ENCODE measurements at regions not wholly inside any gene's neighbourhood (a gene's known extent, or its start where the extent isn't known, plus 50 kb on each side); places are given as distances from the start of the nearest gene placed in this dataset.

DNA sequence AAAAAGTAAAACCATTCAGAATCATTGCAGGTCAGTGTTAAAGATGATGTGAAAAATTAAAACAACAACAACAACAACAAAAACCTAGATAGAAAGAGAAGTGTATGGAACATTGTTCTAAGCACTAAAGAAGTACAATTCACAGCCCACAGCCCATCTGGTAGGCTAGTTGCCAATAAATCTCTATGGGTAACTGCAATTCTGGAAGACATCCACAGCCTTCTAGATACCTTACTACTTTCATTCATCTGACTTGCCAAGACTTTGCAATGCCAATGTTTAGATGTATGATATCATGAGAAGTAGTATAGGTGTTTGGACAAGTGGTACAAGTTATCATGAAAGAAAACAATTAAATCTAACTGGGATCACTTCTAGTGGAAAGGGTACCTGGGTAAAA, 198.6 kb downstream of the VGLL3 start:
- H3K36me3 ChIP-seq (ENCODE audit: low read depth), result no peaks in the 10 kb centered on the region
- no peaks in the 10 kb centered on the region for H3K4me1 ChIP-seq (ENCODE audit: low read depth)
- ATAC-seq, result no peak
- DNase-seq, result no peak
- TF ChIP-seq, protein P1, sequence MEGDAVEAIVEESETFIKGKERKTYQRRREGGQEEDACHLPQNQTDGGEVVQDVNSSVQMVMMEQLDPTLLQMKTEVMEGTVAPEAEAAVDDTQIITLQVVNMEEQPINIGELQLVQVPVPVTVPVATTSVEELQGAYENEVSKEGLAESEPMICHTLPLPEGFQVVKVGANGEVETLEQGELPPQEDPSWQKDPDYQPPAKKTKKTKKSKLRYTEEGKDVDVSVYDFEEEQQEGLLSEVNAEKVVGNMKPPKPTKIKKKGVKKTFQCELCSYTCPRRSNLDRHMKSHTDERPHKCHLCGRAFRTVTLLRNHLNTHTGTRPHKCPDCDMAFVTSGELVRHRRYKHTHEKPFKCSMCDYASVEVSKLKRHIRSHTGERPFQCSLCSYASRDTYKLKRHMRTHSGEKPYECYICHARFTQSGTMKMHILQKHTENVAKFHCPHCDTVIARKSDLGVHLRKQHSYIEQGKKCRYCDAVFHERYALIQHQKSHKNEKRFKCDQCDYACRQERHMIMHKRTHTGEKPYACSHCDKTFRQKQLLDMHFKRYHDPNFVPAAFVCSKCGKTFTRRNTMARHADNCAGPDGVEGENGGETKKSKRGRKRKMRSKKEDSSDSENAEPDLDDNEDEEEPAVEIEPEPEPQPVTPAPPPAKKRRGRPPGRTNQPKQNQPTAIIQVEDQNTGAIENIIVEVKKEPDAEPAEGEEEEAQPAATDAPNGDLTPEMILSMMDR (IDR thresholded peaks at IDR 0.05), result no peak
- no peaks in the 10 kb centered on the region for H3K9me3 ChIP-seq
- H3K4me3 ChIP-seq, result no peak overlapping the region
- intact Hi-C loops (cut with DNase I, micrococcal nuclease), result no loop called here

DNA sequence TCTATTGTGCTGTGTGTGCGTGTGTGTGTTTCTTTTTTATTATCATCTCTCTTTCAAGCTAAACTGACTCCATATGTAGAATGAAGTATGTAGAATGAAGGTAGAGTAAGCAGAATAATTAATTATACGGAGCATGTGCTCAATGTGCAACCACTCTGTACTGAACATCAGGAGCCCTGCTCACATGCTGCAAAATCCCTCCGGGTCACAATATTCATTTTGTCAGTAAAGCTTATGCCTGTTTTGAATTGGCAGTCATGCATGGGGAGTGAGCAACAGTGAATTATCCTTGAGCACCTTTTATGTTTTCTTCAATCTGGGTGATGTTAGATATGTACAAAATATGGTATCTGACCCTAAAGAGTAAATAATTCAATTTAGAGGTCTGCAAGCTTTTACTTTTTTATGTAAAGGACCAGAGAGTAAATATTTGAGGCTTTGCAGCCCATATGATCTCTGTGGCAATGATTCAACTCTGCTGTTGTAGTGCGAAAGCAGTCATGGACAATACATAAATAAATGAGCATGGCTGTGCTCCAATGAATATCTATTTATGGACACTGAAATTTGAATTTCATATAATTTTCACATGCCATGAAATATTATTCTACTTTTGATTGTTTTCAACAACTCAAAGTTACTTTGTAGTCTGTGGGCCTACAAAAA, 199.9 kb downstream of the VGLL3 start:
- ATAC-seq, result no peak
- Histone ChIP-seq H3K9me3 (no peaks in the 10 kb centered on the region), H3K4me3 (no peak overlapping the region), H3K36me3 (ENCODE audit: low read depth) (no peaks in the 10 kb centered on the region), H3K4me1 (ENCODE audit: low read depth) (no peaks in the 10 kb centered on the region)
- intact Hi-C loops (cut with DNase I, micrococcal nuclease), result no loop called here
- TF ChIP-seq, protein P1 (IDR thresholded peaks at IDR 0.05), result no peak
- DNase-seq, result no peak

DNA sequence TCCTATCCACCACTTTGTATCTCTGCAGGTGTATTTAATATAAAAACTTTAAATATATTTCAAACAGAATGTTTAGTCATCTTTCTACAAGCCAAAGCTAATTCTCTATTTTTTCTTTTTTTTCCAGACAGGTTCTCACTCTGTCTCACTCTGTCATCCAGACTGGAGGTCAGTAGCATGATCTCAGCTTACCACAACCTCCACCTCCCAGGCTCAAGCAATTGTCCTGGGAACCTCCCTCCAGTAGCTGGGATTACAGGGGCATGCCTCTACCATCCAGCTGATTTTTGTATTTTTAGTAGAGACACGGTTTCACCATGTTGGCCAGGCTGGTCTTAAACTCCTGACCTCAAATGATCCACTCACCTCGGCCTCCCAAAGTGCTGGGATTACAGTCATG, 202.6 kb downstream of the VGLL3 start:
- Histone ChIP-seq H3K4me1 (ENCODE audit: low read depth) (no peaks in the 10 kb centered on the region), H3K4me3 (no peak overlapping the region), H3K36me3 (ENCODE audit: low read depth) (no peaks in the 10 kb centered on the region), H3K9me3 (no peaks in the 10 kb centered on the region)
- no peak for DNase-seq
- intact Hi-C loops (cut with DNase I, micrococcal nuclease), result loop anchor here in 1 of 2 donors (10.0 kb wide), 1 partner anchor 296 kb away; no protein-coding TSS in a partner anchor
- ATAC-seq, result no peak
- TF ChIP-seq, protein P1 (IDR thresholded peaks at IDR 0.05), result no peak

DNA sequence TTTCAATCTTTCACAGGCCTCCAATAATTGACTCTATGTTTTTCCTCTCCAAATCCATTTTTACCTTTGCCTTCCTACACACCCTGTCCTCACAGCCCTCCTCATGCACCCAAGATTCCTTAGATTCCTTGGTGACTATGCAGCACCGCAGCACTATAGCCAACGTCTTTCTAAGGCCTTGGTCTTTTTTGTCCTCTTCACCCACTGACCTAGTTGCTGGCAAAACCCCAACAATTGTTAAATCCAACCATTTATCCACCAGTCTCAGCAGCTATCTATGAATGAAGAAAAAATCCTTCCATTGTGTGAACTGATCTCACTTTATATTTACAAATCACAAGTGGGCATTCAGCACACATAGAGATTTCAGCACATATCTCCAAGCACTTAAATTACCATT, 203.9 kb downstream of the VGLL3 start:
- TF ChIP-seq, protein P1 (IDR thresholded peaks at IDR 0.05), result no peak
- H3K9me3 ChIP-seq, result no peaks in the 10 kb centered on the region

DNA sequence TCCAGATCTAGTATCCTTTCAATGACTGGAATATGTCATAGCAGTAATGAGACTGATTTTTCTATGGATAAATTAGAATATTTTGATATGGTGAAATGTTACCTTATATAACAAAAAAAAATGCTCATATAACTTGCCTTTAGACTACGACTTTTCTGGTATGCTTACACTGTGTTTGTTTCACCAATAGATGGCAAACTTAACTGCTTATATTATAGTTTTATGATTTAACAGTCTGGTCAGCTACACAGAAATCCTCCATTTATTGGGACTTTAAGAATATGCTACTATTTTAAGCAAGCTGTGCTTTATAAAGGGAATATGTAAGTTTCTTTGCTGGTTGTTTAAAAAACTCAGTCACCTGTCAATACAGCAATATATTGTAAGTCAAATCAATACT, 205.6 kb downstream of the VGLL3 start:
- Histone ChIP-seq H3K36me3 (ENCODE audit: low read depth) (no peaks in the 10 kb centered on the region), H3K4me3 (no peak overlapping the region), H3K9me3 (no peaks in the 10 kb centered on the region), H3K4me1 (ENCODE audit: low read depth) (no peaks in the 10 kb centered on the region)
- no peak for DNase-seq
- TF ChIP-seq, protein P1 (IDR thresholded peaks at IDR 0.05), result no peak
- ATAC-seq, result no peak
- intact Hi-C loops (cut with DNase I, micrococcal nuclease), result loop anchor here in 1 of 2 donors (10.0 kb wide), 1 partner anchor 299 kb away; no protein-coding TSS in a partner anchor

More for the DNA sequence above, 203.9 kb downstream of the VGLL3 start:
- ATAC-seq (no peak), DNase-seq (no peak)
- H3K36me3 ChIP-seq (ENCODE audit: low read depth), result no peaks in the 10 kb centered on the region
- no peak overlapping the region for H3K4me3 ChIP-seq
- H3K4me1 ChIP-seq (ENCODE audit: low read depth), result no peaks in the 10 kb centered on the region
- intact Hi-C loops (cut with DNase I, micrococcal nuclease), result loop anchor here in 1 of 2 donors (10.0 kb wide), 1 partner anchor 298 kb away; no protein-coding TSS in a partner anchor

Measured in mucosa of descending colon (tissue), 3 donors.